CD4-positive, alpha-beta T cell treated with Interleukin-15 for 4 hours (primary cell): ENCODE measurements at regions not wholly inside any gene's neighbourhood (a gene's known extent, or its start where the extent isn't known, plus 50 kb on each side); places are given as distances from the start of the nearest gene placed in this dataset.

Experiments used
- DNase-seq: peaks from one replicate; pipeline ENCODE4 v3.0.0-alpha.2; 2020; ENCODE audit warnings: low spot score

DNA sequence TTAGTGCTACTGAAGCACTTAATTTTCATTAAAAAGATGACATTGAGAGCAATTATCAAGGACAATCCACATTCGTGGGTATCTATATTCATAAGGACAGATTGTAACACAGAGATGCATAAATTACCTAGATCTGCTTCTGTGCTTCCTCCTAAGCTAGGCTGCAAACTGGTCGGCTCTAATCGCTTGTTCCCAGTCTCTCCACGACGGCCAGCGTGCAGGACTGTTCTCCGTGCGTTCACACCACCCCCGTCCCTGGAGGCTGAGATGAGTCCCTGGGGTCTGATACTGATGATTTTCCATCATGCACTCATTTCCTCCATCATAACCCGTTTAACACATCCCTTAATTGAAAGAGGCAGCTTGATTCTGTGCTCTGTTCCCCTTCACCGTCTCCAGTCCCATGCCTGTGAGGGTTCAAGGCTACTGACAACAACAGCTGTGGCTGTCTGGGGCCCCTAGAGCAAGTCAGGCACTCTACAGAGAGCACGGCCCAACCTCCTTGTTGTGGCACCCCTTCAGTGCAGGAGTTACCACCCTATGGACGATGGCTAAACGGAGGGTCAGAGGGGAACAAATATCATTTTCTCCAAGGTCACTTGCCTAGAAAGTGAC, 469.6 kb downstream of the NPHP4 start:
- no peak for DNase-seq

DNA sequence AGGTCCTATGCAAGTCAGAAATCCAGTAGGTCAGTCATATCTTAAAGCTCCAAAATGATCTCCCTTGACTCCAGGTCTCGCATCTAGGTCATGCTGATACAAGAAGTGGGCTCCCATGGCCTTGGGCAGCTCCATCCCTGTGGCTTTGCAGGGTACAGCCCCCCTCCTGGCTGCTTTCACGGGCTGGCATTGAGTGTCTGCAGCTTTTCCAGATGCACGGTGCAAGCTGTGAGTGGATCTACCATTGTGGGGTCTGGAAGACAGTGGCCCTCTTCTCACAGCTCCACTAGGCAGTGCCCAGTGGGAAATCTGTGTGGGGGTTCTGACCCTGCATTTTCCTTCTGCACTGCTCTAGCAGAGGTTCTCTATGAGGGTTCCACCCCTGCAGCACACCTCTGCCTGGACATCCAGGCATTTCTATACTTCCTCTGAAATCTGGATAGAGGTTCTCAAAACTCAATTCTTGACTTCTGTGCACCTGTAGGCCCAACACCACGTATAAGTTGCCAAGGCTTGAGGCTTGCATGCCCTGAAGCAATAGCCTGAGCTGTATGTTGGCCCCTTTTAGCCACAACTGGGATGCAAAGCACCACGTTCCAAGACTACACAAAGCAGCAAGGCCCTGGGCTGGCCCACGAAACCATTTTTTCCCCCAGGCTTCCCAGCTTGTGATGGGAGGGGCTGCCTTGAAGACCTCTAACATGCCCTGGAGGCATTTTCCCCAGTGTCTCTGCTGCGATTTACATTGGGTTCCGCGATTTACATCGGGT, 472.7 kb downstream of the NPHP4 start:
- DNase-seq, result no peak

DNA sequence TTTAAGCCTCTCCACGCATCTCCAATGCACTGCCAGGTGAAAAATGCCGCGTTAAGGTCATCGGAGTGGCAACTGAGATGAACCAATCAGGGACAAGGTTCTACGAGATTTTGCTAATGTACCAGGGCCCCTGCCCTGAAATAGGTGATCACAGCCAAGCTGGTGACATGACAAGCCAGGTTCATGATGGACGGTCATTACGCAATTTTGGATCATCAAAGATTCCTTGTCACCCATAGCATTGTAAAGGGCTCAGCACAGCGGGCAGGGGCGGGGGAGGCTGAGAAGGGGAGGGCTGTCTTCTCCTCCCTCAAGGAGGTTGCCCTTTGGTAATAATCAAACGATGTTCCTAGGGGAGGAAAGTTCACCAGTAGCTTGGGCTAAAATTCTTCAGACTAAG, 475.5 kb downstream of the NPHP4 start:
- no peak for DNase-seq

- no peak for DNase-seq
Observed at GRCh38 chr1:5515501-5515900, 476.7 kb downstream of the NPHP4 start.

GRCh38 chr1:5514527-5515183, 477.6 kb downstream of the NPHP4 start:
- peak; percentile 62 for DNase-seq

- DNase-seq, result no peak
Observed at GRCh38 chr1:5513846-5514526, 478.2 kb downstream of the NPHP4 start.

GRCh38 chr1:5513179-5513578, 479.0 kb downstream of the NPHP4 start:
- no peak for DNase-seq

DNA sequence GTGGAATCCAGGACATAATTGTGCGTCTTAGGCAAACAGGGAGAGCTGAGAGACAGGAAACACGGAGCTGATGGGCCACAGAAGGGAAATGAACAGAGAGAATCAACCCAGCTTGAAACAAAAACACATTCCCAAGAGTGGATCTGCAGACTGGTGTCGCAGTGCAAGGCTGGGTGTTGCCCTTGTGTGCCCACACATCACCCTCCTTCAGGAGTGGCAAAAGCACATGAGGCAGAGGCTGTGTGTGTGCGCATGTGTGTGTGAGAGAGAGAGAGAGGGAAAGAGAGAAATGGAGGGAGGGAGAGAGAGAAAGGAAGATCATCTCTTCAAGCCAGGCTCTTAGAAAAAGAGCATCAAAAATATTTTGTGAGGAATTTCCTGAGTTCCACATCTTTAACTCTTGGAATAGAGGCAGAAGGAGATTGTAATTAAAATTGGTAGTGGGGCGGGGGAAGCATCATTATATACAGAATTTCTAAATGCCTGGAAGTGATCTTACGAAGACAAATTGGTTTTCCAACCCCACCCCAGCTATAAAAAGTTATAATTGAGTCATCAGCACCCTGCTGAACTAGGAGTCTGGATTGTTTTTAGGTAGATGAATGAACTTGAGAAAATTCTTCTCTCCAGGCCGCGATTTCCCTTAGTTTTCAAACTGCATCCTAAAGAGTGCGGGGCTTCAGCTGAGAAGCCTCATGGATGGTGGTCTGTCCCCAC, 480.7 kb downstream of the NPHP4 start:
- no peak for DNase-seq

GRCh38 chr1:5509664-5510452, 482.4 kb downstream of the NPHP4 start:
- DNase-seq, result peak; percentile 54

DNA sequence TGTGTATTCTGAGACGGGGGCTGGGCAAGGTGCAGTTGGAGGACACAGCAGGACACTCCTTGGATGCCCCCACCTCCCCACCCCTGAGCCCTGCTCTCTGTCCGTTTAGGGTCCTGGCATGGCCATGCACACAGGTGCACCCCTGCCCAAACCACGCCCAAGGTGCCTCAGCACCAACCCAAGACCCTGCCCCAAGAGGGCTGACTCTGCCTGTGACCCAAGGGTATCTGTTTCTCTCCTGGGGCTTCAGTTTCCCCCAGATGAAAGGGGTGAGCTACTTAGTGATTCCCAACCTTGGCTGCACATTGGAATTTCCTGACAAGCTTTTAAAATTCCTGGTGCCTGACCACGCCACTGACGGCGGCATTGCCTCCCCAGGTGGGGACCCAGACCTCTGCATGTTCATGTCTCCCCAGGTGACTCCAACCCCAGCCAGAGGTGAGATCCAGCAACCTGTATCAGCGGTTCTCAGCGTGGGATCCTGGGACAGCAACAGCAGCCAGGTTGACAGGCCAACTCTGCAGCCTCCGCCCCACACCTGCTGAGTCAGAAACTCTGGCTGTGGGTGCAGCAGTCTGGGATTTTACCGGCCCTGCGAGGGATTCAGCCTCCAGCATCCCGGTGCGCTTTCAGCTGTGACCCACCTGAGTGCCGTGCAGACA, 483.4 kb downstream of the NPHP4 start:
- no peak for DNase-seq

- DNase-seq, result no peak
Observed at GRCh38 chr1:5507340-5507739, 484.9 kb downstream of the NPHP4 start.

DNA sequence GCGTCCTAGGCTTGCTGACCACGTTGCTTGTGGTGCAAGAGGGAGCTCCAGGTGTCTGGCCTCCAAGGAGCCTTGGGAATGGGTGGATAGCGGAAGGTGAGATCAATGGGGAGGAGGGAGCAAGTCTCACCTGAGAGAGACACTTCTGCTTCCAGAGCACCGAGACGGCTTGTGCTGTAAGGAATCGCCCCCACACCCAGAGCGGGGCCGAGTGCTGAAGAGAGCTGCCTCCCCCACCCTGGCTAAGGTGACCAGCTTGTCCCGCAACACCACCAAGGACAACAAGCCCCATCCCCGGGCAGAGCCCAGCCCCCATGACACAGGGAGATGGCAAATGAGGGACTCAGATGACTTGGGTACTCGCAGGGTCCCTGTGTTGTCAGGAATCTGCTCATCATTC, 485.6 kb downstream of the NPHP4 start:
- DNase-seq, result no peak

DNA sequence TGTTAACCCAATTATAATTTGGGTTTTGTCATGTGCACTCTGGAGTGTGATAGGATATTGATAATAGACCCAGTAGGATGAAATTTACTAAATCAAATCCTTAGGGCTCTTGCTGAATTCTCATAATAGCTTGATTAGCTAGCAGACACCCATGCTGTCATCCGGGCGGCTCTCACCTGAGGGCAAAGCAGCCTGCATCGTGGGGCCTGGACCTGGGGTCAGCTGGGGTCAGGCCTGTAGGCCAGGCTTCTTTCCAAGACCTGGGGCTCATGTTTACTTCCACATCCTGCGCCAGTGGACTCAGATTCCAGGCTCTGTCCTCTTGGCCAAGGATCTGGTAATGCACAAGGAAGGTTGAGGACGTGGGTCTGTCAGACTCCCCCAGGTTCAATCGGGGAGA, 486.3 kb downstream of the NPHP4 start:
- DNase-seq, result no peak

DNA sequence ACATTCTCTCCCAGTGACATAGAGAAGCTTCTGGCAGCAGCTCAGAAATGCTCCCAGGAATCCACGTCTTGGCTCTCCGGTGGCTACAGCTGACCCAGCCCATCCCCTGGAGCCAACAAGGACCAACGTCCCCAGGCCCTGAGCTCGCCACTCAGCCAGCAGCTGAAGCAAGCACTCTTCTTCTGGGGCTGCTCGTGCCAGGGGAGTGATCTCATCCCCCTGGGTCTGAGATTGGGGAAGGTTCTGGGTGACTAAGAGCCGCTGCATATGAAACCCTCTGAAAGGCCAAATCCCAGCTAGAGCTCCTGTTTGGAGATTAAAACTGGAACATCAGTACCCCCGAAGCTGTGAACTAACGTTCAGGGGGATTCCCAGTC, 487.9 kb downstream of the NPHP4 start:
- no peak for DNase-seq

DNA sequence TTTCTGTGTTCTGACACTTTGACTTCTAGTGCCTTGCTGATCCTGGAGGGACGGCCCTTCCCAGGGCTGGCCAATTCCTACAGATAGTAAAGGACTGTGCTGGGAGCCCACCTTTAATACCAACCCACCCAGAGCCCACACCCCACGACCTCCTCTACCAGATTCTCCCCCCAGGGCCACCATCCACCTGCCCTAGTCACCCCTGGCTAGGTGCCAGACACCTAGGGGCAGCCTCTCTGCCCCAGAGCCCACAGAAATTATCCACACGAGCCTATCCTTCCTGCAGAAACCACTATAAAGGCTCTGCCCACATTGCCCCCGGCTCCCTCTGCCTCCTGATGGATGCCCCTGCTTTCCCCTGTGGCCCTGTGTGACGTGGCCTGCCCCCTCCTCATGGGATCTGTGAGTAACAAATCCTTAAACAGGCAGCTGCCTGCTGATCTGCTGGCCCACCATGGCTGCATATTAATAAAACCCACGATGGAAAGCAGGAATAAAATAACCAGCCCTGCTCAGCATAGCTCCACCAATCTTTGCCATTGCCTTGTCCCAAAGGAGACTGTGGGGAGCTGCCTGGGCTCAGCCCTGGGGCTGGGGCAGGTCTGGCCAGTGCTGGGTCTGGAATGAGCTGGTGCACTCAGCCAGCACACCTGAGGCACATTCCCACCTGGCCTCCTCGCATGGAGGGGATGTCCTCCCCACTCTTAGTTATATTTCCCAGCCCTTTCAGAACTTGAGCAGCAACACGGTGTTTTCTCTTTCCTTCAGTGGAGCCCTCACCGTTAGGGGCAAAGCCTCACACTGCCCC, 488.5 kb downstream of the NPHP4 start:
- no peak for DNase-seq

DNA sequence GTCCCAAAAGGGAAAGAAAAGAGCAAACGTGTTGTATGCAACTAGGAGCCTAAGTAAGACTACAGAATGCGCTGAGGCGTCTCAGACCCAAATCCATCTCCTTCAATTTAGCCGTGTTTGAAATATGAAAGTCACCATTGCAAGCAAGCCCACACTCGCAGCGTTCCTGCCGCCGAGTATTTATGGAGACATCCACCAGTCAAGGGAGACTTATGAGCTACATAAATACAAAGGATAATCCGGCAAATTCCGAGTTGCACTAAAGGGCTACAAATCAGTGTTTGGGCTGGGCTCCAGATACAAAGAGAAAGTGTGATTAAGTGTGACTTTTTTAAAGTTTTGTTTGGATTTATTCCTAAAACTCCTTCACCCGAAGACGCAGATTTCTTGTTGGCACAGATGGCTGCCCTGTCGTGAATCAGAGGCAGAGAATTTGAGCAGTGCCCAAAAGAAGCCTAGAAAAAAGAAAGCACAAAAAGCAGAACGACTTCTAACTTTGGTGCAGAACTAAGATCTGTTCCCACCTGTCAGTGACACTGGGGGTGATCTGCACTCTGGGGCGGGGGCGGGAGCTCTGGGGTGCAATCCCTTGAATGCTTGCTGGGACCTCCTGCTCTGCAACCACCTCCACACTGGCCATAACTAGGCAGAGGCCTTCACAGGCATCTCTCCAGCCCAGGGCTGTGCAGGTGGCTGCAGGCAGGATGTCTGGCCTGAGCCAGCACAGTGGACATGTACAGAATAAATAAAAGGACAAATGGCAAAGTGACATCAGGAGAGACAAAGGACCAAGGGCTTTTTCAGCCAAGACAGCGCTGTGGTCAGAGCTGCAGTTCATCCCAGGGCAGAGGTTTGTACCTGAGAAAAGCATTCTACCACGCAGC, 489.7 kb downstream of the NPHP4 start:
- DNase-seq, result no peak

GRCh38 chr1:5501206-5501930, 490.9 kb downstream of the NPHP4 start:
- no peak for DNase-seq

GRCh38 chr1:5500541-5500940, 491.7 kb downstream of the NPHP4 start:
- no peak for DNase-seq
